ENCODE measurements at regions not wholly inside any gene's neighbourhood (a gene's known extent, or its start where the extent isn't known, plus 50 kb on each side); places are given as distances from the start of the nearest gene placed in this dataset.

DNA sequence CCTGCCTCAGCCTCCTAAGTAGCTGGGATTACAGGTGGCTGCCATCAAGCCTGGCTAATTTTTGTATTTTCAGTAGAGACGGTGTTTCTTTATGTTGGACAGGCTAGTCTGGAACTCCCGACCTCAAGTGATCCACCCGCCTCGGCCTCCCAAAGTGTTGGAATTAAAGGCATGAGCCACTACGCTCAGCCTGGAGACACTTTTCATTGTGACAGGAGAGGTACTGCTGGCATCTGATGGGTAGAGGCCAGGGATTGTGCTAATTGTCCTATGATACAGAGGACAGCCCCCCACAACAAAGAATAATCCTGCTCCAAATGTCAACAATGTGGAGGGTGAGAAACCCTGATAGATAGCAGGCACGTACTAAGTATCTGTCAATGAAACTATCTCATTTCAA, 91.3 kb upstream of the SLC25A48 start:
- TF ChIP-seq YY1 (IDR thresholded peaks at IDR 0.05; ENCODE audit: low read depth) (no peak), EP300 (IDR thresholded peaks at IDR 0.05; ENCODE audit: borderline replicate concordance) (no peak), CEBPB (IDR thresholded peaks at IDR 0.05) (no peak), TCF12 (IDR thresholded peaks at IDR 0.05; ENCODE audit: low read depth) (no peak), TAF1 (IDR thresholded peaks at IDR 0.05; ENCODE audit: low read depth) (no peak), CREB1 (IDR thresholded peaks at IDR 0.05; ENCODE audit: low read depth) (no peak), EGR1 (IDR thresholded peaks at IDR 0.05) (no peak)
- TF ChIP-seq, protein P1, sequence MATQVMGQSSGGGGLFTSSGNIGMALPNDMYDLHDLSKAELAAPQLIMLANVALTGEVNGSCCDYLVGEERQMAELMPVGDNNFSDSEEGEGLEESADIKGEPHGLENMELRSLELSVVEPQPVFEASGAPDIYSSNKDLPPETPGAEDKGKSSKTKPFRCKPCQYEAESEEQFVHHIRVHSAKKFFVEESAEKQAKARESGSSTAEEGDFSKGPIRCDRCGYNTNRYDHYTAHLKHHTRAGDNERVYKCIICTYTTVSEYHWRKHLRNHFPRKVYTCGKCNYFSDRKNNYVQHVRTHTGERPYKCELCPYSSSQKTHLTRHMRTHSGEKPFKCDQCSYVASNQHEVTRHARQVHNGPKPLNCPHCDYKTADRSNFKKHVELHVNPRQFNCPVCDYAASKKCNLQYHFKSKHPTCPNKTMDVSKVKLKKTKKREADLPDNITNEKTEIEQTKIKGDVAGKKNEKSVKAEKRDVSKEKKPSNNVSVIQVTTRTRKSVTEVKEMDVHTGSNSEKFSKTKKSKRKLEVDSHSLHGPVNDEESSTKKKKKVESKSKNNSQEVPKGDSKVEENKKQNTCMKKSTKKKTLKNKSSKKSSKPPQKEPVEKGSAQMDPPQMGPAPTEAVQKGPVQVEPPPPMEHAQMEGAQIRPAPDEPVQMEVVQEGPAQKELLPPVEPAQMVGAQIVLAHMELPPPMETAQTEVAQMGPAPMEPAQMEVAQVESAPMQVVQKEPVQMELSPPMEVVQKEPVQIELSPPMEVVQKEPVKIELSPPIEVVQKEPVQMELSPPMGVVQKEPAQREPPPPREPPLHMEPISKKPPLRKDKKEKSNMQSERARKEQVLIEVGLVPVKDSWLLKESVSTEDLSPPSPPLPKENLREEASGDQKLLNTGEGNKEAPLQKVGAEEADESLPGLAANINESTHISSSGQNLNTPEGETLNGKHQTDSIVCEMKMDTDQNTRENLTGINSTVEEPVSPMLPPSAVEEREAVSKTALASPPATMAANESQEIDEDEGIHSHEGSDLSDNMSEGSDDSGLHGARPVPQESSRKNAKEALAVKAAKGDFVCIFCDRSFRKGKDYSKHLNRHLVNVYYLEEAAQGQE (IDR thresholded peaks at IDR 0.05; ENCODE audit: low read depth) = no peak
- TF ChIP-seq, protein P2, sequence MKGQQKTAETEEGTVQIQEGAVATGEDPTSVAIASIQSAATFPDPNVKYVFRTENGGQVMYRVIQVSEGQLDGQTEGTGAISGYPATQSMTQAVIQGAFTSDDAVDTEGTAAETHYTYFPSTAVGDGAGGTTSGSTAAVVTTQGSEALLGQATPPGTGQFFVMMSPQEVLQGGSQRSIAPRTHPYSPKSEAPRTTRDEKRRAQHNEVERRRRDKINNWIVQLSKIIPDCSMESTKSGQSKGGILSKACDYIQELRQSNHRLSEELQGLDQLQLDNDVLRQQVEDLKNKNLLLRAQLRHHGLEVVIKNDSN (IDR thresholded peaks at IDR 0.05) = no peak

Data from Ishikawa (cell line).